GM10266 (cell line): ENCODE measurements at regions not wholly inside any gene's neighbourhood (a gene's known extent, or its start where the extent isn't known, plus 50 kb on each side); places are given as distances from the start of the nearest gene placed in this dataset.
"Not testable (repeated sequence)": the region's sequence is repeated elsewhere in the genome, so short reads cannot be mapped to it uniquely, and the experiment has no call there.

ENCODE experiments used
- DNase-seq: peaks from one replicate; pipeline ENCODE4 v3.0.0; 2012; ENCODE audit errors: extremely low spot score
- TF ChIP-seq, protein P1 (sequence below): IDR thresholded peaks from 2 replicates; pipeline ENCODE4 v1.5.1; 2012; ENCODE audit warnings: mild to moderate bottlenecking, low read depth; ENCODE audit not compliant: control insufficient read depth, insufficient read depth; ENCODE audit errors: missing control alignments

DNA sequence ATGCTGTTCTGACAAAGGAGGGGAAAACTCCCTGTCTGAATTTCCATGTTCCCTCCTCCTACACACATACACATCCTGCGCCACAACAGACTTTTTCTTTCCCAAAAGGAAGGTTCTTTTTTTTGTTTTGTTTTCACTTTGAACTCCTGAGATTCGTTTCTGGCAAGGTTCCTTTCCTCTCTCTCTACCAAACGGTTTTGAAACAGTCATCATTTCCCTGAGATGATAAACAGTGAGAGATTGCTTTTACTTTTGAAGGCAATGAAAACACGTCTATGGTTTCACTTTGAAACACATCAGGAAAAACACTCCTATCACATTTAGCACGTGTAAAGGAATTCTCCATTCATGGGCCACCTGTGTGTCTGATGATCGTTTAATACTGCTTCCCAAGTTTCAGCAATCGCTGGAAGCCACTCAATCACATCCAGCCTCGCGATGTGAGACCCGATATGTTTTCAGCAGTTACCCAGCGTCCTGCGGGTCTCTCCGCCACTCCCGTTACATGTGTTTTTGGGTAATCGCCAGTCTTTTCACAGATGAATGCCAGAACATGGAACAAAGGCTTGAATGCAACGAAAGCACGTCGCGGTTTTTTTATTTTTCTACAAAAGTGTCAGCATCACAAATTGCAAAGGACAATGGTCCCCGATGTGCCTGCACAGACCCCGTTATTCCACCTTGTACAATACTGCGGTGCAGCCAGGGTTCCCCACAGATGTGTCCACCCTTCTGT lies 62.8 kb upstream of the CUX1 start:
- TF ChIP-seq, protein P1, sequence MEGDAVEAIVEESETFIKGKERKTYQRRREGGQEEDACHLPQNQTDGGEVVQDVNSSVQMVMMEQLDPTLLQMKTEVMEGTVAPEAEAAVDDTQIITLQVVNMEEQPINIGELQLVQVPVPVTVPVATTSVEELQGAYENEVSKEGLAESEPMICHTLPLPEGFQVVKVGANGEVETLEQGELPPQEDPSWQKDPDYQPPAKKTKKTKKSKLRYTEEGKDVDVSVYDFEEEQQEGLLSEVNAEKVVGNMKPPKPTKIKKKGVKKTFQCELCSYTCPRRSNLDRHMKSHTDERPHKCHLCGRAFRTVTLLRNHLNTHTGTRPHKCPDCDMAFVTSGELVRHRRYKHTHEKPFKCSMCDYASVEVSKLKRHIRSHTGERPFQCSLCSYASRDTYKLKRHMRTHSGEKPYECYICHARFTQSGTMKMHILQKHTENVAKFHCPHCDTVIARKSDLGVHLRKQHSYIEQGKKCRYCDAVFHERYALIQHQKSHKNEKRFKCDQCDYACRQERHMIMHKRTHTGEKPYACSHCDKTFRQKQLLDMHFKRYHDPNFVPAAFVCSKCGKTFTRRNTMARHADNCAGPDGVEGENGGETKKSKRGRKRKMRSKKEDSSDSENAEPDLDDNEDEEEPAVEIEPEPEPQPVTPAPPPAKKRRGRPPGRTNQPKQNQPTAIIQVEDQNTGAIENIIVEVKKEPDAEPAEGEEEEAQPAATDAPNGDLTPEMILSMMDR: no peak
- no peak for DNase-seq

DNA sequence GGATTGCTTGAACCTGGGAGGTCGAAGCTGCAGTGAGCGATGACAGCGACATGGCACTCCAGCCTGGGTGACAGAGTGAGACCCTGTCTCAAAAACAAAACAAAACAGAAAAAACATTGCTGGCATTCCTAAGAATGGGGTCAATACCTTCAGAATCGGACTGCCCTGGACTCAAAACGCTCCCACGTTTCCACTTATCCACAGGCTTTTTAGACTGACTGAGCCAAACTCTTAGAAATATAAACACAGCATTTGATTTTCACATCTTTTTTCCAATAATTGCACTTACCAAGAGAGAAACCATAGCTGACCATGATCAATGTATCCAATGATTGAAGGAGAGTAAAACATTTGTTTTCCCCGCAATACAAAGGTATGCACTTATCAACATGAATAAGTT lies 59.5 kb upstream of the CUX1 start:
- no peak for DNase-seq
- TF ChIP-seq, protein P1: no peak

DNA sequence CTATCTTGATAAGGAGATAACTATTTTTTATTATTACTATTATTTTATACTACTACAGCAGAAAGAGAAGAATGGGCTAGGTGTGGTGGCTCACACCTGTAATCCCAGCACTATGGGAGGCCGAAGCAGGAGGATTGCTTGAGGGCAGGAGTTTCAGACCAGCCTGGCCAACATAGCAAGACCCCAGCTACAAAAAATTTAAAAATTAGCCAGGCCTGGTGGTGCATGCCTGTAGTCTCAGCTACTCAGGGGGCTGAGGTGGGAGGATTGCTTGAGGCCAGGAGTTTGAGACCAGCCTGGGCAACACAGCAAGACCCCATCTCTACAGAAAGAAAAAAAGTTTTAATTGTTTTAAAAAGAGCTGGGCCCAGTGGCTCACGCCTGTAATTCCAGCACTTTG lies 58.9 kb upstream of the CUX1 start:
- not testable (repeated sequence) for DNase-seq

DNA sequence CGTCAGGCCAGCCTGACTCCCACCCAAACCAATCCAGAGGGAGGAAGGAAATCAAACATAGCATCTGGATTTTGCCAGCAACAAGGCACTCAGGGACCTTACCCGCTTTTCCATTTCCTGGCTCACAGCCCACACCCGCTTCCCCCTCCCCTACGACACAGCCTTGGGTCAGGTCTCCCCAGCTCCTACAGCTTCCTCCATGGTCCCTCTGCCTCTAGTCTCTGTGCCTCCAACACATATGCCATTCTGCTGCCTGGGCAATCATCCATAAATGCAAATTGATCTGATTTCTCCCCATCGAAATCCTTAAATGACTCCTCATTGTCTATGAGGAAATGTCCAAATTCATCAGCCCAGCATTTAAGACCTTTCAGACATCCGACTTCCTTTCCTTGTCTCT lies 53.2 kb upstream of the CUX1 start:
- no peak for DNase-seq
- TF ChIP-seq, protein P1: no peak

DNA sequence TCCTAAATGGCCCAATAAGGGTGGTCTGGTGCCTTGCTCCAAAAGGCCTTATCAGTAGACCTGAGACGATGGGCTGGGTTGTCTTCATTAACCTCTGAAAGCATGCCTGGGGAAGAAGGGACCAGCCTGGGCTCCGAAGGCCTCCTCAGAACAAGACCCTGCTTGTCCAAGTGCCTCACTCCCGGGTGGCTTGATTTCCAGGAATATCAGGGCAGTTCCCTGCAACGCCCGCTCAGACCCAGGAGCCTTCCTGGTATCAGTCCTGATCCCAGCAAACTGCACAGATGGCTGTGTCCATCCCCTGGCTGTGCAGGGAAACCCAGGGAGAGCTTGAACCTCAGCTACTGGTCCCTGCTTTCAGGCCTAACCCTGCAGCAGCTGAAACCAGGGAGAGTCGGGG lies 49.9 kb upstream of the CUX1 start:
- no peak for DNase-seq

More for the DNA sequence above, 49.9 kb upstream of the CUX1 start:
- TF ChIP-seq, protein P1: no peak
